ENCODE measurements at regions not wholly inside any gene's neighbourhood (a gene's known extent, or its start where the extent isn't known, plus 50 kb on each side); places are given as distances from the start of the nearest gene placed in this dataset.

DNA sequence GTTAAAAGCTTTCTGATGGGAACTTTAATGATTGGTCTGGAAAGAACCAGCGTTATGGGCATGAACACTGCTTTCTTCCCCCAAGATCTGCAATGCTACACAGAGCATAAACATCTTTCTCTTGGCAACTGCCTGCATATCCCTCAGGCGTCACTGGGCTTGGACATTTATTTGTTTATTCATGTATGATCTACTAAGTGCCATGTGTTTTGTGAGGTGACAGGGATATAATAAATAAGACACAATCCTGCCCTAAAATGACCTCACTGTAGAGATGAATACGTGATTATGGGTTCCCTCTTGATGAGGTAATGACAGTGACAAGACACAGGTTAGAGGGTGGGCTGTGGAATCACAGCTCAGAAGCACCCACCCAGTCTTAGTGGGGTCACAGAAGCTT lies 485.3 kb downstream of the PDCD6IP start:
- no peak for FAIRE-seq
- TF ChIP-seq, protein P1, sequence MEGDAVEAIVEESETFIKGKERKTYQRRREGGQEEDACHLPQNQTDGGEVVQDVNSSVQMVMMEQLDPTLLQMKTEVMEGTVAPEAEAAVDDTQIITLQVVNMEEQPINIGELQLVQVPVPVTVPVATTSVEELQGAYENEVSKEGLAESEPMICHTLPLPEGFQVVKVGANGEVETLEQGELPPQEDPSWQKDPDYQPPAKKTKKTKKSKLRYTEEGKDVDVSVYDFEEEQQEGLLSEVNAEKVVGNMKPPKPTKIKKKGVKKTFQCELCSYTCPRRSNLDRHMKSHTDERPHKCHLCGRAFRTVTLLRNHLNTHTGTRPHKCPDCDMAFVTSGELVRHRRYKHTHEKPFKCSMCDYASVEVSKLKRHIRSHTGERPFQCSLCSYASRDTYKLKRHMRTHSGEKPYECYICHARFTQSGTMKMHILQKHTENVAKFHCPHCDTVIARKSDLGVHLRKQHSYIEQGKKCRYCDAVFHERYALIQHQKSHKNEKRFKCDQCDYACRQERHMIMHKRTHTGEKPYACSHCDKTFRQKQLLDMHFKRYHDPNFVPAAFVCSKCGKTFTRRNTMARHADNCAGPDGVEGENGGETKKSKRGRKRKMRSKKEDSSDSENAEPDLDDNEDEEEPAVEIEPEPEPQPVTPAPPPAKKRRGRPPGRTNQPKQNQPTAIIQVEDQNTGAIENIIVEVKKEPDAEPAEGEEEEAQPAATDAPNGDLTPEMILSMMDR (IDR thresholded peaks at IDR 0.05; ENCODE audit: insufficient read depth, missing control alignments), result no peak
- DNase-seq (ENCODE audit: insufficient read length, low spot score), result no peak

DNA sequence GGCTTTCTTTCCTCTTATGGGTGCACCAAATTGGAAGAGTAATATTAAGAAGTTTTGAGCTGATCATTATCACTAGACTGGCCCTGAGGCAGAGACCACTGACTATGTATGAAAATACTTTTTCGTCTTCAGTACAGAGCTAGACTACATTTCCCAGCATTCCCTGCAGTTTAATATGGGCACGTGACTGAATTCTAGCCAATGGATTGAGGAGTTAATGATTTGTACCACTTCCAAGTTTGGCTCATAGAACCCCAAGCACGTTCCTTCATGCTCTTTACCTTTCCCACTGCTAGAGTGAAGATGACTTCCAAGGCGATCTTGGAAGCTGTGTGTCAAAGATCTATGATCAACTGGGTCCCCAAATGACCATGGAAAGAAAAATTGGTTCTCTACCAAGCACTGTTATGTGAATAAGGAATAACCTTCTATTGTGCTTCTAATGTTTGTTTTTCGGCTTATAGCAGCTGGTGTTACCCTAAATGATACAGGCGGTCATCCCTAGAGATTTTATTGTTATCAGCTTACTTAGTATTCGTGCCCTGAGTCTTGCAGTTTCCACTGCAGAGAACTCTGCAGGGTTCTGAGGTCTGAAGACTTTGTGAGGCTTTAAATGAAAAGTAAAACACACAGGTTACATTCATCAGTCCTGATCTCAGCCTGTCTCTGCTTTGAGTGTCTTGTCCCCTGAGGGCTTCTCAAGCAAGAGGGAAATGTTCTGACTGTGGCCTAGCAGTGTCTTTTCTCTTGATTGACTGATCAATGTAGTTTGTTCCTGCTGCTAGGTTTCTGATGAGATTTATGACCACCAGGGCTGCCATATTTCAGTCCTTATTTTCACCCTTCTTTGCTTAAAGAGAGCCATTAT lies 486.8 kb downstream of the PDCD6IP start:
- TF ChIP-seq, protein P1 (IDR thresholded peaks at IDR 0.05; ENCODE audit: insufficient read depth, missing control alignments), result no peak
- DNase-seq (ENCODE audit: insufficient read length, low spot score) (no peak), FAIRE-seq (no peak)

GRCh38 chr3:34285827-34286188 lies 487.4 kb downstream of the PDCD6IP start:
- TF ChIP-seq, protein P1 (IDR thresholded peaks at IDR 0.05; ENCODE audit: insufficient read depth, missing control alignments), result no peak
- no peak for DNase-seq (ENCODE audit: insufficient read length, low spot score)
- FAIRE-seq, result no peak

GRCh38 chr3:34292605-34293300 lies 494.3 kb downstream of the PDCD6IP start:
- DNase-seq (ENCODE audit: insufficient read length, low spot score), result no peak
- TF ChIP-seq, protein P1 (IDR thresholded peaks at IDR 0.05; ENCODE audit: insufficient read depth, missing control alignments), result no peak
- no peak for FAIRE-seq

DNA sequence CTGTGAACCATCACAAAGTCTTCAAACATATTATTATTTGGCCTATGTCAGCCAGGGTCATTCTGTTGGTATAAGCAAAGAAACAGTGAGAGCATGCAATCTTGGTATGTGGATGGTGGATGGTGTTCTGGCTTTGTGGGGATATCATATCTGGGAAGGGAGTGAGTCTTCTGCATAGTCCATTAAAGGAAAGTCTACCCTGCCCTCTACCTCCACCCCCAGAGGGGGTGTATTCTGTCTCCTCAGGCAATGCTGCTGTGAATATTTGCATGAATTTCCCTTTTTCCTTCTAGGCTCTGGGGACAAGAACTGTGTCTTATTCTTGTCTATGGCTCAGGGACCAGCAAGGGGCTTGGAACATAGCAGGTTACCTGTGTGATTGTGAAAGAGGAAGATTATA lies 495.8 kb downstream of the PDCD6IP start:
- TF ChIP-seq, protein P1 (IDR thresholded peaks at IDR 0.05; ENCODE audit: insufficient read depth, missing control alignments), result no peak
- no peak for FAIRE-seq

DNA sequence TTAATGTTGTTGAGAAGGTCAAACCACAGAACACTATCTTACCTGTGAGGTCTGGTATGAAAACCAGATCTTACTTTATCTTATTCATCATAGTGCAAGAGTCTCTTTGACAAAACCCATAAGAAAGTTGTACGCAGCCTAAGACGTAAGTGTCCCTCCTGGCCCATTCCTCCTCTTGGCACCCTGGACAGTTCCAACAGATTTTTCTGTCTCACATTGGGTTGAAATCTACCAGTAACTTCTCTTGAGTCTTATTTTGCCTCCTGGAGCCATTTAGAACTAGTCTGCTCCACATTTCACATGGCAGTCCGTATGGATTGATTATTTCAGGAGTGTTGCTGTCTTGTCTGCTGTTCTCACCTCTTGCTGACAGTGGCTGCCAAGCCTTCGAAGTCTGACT lies 498.4 kb downstream of the PDCD6IP start:
- DNase-seq (ENCODE audit: insufficient read length, low spot score) (no peak), FAIRE-seq (no peak)
- TF ChIP-seq, protein P1 (IDR thresholded peaks at IDR 0.05; ENCODE audit: insufficient read depth, missing control alignments), result no peak

More for the DNA sequence above, 495.8 kb downstream of the PDCD6IP start:
- no peak for DNase-seq (ENCODE audit: insufficient read length, low spot score)

DNA sequence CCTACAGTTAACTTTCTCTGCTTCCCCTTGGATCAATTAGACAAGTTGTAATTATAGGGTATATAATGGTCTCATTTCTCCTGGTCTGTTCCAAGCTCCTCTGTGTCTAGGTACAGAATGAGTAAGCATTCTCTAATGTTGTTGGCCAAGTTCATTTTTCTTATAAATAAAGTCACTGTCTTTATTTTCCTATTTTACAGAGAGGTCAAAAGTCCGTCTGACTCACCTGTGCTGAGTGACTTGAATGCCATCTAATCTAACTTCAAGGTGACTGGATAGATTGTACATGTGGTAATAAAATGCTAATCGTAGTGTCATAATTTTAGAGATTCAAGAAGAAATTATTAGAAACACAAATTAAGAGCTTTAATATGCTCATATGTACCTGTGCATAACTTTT lies 500.2 kb downstream of the PDCD6IP start:
- TF ChIP-seq, protein P1 (IDR thresholded peaks at IDR 0.05; ENCODE audit: insufficient read depth, missing control alignments), result no peak
- FAIRE-seq (no peak), DNase-seq (ENCODE audit: insufficient read length, low spot score) (no peak)

Measured in D721Med (cell line).